ENCODE measurements at regions not wholly inside any gene's neighbourhood (a gene's known extent, or its start where the extent isn't known, plus 50 kb on each side); places are given as distances from the start of the nearest gene placed in this dataset.
A peak's percentile ranks its signal among the peaks of the same experiment; 100 is the strongest.

DNA sequence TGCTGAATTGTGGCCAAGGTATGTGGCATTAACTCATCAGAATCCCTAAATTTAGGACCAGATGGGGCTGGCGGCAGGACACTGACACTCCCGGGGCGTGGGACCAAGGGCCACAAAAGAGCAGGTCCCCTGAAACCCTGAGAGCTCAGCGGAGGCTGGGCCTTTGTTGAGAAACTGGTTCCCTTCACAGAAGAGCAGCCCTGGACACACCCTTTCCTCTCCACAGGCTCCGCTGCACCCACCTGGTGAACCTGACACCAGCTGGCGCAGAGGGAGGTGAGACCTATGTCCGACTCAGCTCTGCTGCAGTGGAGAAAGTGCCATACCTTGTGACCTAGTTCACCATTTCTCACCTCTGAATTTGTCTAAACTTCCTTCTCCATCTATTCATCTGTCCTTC, 119.5 kb downstream of the RTP5 start:
- Histone ChIP-seq H3K27ac (no peak overlapping the region), H3K4me3 (no peak overlapping the region), H3K36me3 (no peaks in the 10 kb centered on the region), H3K4me1 (no peaks in the 10 kb centered on the region), H3K9me3 (no peaks in the 10 kb centered on the region), H3K27me3 (no peaks in the 10 kb centered on the region)
- TF ChIP-seq, protein P1, sequence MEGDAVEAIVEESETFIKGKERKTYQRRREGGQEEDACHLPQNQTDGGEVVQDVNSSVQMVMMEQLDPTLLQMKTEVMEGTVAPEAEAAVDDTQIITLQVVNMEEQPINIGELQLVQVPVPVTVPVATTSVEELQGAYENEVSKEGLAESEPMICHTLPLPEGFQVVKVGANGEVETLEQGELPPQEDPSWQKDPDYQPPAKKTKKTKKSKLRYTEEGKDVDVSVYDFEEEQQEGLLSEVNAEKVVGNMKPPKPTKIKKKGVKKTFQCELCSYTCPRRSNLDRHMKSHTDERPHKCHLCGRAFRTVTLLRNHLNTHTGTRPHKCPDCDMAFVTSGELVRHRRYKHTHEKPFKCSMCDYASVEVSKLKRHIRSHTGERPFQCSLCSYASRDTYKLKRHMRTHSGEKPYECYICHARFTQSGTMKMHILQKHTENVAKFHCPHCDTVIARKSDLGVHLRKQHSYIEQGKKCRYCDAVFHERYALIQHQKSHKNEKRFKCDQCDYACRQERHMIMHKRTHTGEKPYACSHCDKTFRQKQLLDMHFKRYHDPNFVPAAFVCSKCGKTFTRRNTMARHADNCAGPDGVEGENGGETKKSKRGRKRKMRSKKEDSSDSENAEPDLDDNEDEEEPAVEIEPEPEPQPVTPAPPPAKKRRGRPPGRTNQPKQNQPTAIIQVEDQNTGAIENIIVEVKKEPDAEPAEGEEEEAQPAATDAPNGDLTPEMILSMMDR (IDR thresholded peaks at IDR 0.05), result no peak
- DNase-seq (no peak), ATAC-seq (peak; percentile 33)
- intact Hi-C loops (cut with DNase I), result no loop called here

DNA sequence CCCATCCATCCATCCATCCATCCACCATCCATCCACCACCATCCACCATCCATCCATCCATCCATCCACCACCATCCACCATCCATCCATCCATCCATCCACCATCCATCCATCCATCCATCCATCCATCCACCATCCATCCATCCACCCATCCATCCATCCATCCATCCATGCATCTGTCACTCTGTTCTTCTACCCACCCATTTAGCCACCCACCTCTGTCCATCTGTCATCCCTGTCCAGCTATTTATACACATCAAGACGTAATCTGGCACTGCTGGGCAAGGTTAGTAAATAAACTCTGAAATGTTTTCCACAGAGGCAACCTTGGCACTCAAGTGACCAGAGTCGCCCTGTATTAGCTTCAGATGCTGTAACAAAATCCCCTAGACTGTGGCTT, 120.9 kb downstream of the RTP5 start:
- ATAC-seq (no peak), DNase-seq (no peak)
- TF ChIP-seq, protein P1 (IDR thresholded peaks at IDR 0.05), result no peak
- H3K27ac ChIP-seq, result no peak overlapping the region
- H3K36me3 ChIP-seq, result no peaks in the 10 kb centered on the region
- no peaks in the 10 kb centered on the region for H3K9me3 ChIP-seq
- H3K4me1 ChIP-seq, result no peaks in the 10 kb centered on the region
- H3K4me3 ChIP-seq, result no peak overlapping the region
- H3K27me3 ChIP-seq, result no peaks in the 10 kb centered on the region
- intact Hi-C loops (cut with DNase I), result no loop called here

- TF ChIP-seq, protein P1 (IDR thresholded peaks at IDR 0.05), result no peak
- DNase-seq (no peak), ATAC-seq (no peak)
- H3K4me1 ChIP-seq, result no peaks in the 10 kb centered on the region
- no peaks in the 10 kb centered on the region for H3K9me3 ChIP-seq
- H3K27ac ChIP-seq, result no peak overlapping the region
- H3K36me3 ChIP-seq, result no peaks in the 10 kb centered on the region
- intact Hi-C loops (cut with DNase I), result no loop called here
- no peak overlapping the region for H3K4me3 ChIP-seq
- H3K27me3 ChIP-seq, result no peaks in the 10 kb centered on the region
Measured at GRCh38 chr2:241991299-241991698, 121.8 kb downstream of the RTP5 start.

- Histone ChIP-seq H3K4me1 (no peaks in the 10 kb centered on the region), H3K27me3 (no peaks in the 10 kb centered on the region), H3K4me3 (no peak overlapping the region), H3K27ac (no peak overlapping the region), H3K9me3 (no peaks in the 10 kb centered on the region), H3K36me3 (no peaks in the 10 kb centered on the region)
- ATAC-seq (no peak), DNase-seq (no peak)
- intact Hi-C loops (cut with DNase I), result no loop called here
- TF ChIP-seq, protein P1 (IDR thresholded peaks at IDR 0.05), result no peak
Measured at GRCh38 chr2:241992753-241993152, 123.2 kb downstream of the RTP5 start.

- no peaks in the 10 kb centered on the region for H3K27me3 ChIP-seq
- TF ChIP-seq, protein P1 (IDR thresholded peaks at IDR 0.05), result no peak
- DNase-seq (no peak), ATAC-seq (no peak)
- intact Hi-C loops (cut with DNase I), result no loop called here
- no peaks in the 10 kb centered on the region for H3K9me3 ChIP-seq
- no peak overlapping the region for H3K4me3 ChIP-seq
- no peaks in the 10 kb centered on the region for H3K4me1 ChIP-seq
- H3K27ac ChIP-seq, result no peak overlapping the region
- no peaks in the 10 kb centered on the region for H3K36me3 ChIP-seq
Measured at GRCh38 chr2:241993386-241994005, 124.0 kb downstream of the RTP5 start.

DNA sequence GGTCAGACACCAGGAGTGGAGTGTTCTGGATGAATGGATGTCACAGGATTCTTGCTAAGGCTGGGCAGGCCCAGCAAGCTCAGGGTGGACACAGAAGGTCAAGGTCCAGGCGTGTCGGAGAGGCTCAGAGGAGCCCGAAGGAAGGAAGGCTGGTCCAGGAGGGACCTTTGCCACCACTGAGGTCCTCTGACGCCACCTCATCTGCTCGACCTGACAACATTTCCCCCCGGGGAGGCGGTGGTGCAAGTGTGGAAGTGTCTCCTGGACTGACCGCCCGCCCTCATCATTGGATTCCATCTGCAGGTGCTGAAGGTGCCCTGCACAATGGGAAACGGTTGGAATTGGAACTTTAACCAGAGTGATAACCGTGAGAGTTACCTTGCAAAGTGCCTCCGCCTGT, 124.6 kb downstream of the RTP5 start:
- Histone ChIP-seq H3K9me3 (no peaks in the 10 kb centered on the region), H3K27me3 (no peaks in the 10 kb centered on the region), H3K36me3 (no peaks in the 10 kb centered on the region), H3K4me3 (no peak overlapping the region), H3K4me1 (no peaks in the 10 kb centered on the region), H3K27ac (no peak overlapping the region)
- ATAC-seq, result no peak
- DNase-seq, result no peak
- intact Hi-C loops (cut with DNase I), result no loop called here
- TF ChIP-seq, protein P1 (IDR thresholded peaks at IDR 0.05), result no peak
